SJCRH30 (cell line): ENCODE measurements at regions not wholly inside any gene's neighbourhood (a gene's known extent, or its start where the extent isn't known, plus 50 kb on each side); places are given as distances from the start of the nearest gene placed in this dataset.

Experiments used
- DNase-seq, 2 experiments: peaks; one replicate each; pipeline ENCODE4 v3.0.0-alpha.2; 2015 to 2020
- H3K27ac ChIP-seq: fragments of 250-450 bp; sonication (Bioruptor Pico); 2 replicates; pipeline ENCODE4 v1.5.1; 2020; ENCODE audit warnings: mild to moderate bottlenecking, moderate library complexity
- H3K27me3 ChIP-seq: fragments of 250-450 bp; sonication (Bioruptor Pico); 2 replicates; pipeline ENCODE4 v1.5.1; 2020; ENCODE audit warnings: mild to moderate bottlenecking, moderate library complexity
- H3K36me3 ChIP-seq: fragments of 250-450 bp; sonication (Bioruptor Pico); 2 replicates; pipeline ENCODE4 v1.5.1; 2020; ENCODE audit warnings: mild to moderate bottlenecking, moderate library complexity
- H3K4me1 ChIP-seq: fragments of 250-450 bp; sonication (Bioruptor Pico); 2 replicates; pipeline ENCODE4 v1.5.1; 2020; ENCODE audit warnings: mild to moderate bottlenecking, moderate library complexity
- H3K4me3 ChIP-seq: fragments of 250-450 bp; sonication (Bioruptor Pico); 2 replicates; pipeline ENCODE4 v1.5.1; 2020; ENCODE audit warnings: mild to moderate bottlenecking, moderate library complexity
- H3K9me3 ChIP-seq: fragments of 250-450 bp; sonication (Bioruptor Pico); replicated peaks from 2 replicates; pipeline ENCODE4 v1.5.1; 2020; ENCODE audit warnings: mild to moderate bottlenecking, moderate library complexity

DNA sequence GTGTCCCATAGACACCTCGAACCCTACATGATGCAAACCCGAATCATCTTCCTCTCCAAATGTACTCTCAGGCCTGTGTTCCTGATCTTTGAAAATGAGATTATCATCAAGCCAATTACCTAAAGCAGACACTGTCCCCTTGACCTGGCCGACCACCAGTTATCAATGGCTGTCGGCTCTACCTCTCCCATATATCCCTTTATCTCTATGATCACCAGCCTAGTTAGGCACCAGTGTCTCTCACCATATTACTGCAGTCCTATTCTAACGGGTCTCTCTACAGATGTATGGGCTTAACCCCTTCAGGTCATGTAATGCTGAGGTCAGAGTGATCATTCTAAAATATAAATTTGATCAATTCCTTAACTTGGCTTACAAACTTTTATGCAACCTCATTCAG, 234.9 kb upstream of the MARCKS start:
- Histone ChIP-seq H3K27me3 (no peaks in the 10 kb centered on the region), H3K27ac (no peak overlapping the region), H3K36me3 (no peaks in the 10 kb centered on the region), H3K4me1 (no peaks in the 10 kb centered on the region), H3K9me3 (no peaks in the 10 kb centered on the region), H3K4me3 (no peak overlapping the region)
- no peak for DNase-seq

DNA sequence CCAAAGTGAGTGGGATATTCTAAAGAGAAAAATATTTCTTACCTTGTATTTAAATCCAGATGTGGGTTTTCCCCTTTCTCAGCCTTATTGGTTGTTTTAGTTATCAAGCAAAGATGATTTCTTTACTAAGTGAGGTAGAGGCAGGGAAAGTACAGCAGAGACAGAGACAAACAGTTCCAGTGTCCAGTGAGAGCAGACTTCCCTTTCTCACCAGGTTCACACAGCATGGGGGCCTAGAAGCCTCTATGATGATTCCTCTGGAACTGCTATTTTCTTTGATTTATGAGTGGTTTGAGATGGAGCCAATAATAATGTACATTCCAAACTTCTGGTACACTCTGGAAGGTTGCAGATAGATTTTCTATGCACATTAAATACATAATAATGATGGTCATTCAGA, 234.0 kb upstream of the MARCKS start:
- H3K27me3 ChIP-seq: no peaks in the 10 kb centered on the region
- H3K36me3 ChIP-seq: no peaks in the 10 kb centered on the region
- H3K9me3 ChIP-seq: no peaks in the 10 kb centered on the region
- H3K27ac ChIP-seq: no peak overlapping the region
- no peak overlapping the region for H3K4me3 ChIP-seq
- DNase-seq: no peak
- no peaks in the 10 kb centered on the region for H3K4me1 ChIP-seq

DNA sequence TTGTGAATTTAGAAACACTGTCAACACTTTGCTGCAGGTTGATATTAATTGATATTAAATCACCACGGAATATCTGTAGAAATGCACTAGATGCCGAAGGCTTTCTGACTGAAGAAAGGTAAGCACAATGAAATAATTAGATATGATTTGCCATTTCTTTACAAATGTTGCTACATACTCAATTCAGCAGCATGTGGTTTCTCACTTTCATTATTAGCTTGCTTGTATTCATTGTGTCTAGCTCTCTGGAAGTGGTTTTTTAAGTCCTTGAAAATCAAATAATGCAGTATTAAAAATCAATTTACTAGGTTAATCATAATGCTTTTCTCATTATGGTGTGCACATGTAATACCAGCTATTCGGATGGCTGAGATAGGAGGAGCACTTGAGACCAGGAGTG, 231.3 kb upstream of the MARCKS start:
- no peaks in the 10 kb centered on the region for H3K27me3 ChIP-seq
- H3K36me3 ChIP-seq: no peaks in the 10 kb centered on the region
- no peaks in the 10 kb centered on the region for H3K9me3 ChIP-seq
- no peak overlapping the region for H3K27ac ChIP-seq
- H3K4me3 ChIP-seq: no peak overlapping the region
- no peak for DNase-seq
- H3K4me1 ChIP-seq: no peaks in the 10 kb centered on the region; the same call in 1 of the 2 replicates

DNA sequence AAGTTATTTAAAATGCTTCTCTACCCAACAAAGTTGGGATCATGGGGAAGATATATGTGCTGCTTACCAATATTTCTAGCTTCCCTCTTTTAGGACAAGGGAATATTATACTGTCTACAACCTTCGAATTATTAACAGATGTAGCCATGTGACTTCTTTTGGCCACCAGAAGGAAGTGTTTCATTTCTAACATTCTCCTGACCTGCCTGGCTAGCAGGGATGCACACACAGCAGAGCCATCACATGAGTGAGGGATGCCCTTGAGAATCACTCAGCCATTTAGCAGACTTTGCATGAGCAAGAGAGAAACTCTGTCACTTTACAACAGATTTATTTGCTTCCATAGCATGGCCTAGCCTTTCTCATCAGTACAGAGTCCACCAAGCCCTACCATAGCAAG, 230.7 kb upstream of the MARCKS start:
- DNase-seq: no peak
- H3K4me1 ChIP-seq: no peaks in the 10 kb centered on the region; the same call in 1 of the 2 replicates
- H3K36me3 ChIP-seq: no peaks in the 10 kb centered on the region
- H3K27me3 ChIP-seq: no peaks in the 10 kb centered on the region
- H3K9me3 ChIP-seq: no peaks in the 10 kb centered on the region
- no peak overlapping the region for H3K4me3 ChIP-seq
- H3K27ac ChIP-seq: no peak overlapping the region

DNA sequence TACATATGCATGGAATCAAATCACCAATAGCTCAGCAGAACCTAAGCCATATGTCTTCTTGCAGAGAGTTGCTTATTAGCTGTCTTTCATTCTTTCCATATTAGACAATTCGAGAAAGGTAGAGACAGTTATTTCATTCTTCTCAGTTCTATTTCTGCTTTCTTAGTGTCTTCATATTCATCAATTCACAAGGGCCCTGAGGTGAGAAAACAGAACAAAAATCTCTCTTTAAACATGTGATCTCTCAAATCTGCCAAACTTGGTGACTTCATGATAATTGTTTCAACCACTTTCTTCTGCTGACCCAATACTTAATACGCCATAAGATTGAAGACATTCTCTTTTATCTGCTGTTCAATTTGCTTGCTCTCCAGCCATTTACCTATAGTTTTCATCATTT, 229.7 kb upstream of the MARCKS start:
- no peak for DNase-seq
- H3K36me3 ChIP-seq: no peaks in the 10 kb centered on the region
- peaks cover 4% of the 10 kb centered on the region; the same call in 1 of the 2 replicates for H3K4me1 ChIP-seq
- H3K4me3 ChIP-seq: no peak overlapping the region
- H3K27me3 ChIP-seq: no peaks in the 10 kb centered on the region
- H3K27ac ChIP-seq: no peak overlapping the region
- no peaks in the 10 kb centered on the region for H3K9me3 ChIP-seq

DNA sequence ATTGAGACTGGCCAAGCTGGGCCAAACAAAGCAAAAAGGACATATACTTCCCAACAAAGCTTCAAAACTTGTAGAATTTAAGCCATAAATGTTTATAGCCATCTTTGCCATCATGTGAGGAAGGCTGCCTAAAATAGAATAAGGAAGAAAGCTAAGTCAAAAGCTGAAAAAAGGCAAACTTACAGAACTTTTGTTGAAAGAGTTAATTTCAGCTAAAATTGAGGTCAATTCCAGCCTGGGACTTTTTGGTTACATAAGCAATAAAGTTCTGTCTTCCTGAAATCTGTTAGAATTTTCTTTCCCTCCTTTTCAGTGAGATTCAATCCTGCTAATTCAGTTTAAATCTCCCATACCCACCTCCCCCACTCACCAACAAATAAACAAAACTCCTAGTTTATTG, 227.9 kb upstream of the MARCKS start:
- Histone ChIP-seq H3K4me1 (peaks cover 5% of the 10 kb centered on the region; the same call in 1 of the 2 replicates), H3K36me3 (no peaks in the 10 kb centered on the region), H3K27me3 (no peaks in the 10 kb centered on the region), H3K27ac (no peak overlapping the region), H3K9me3 (no peaks in the 10 kb centered on the region), H3K4me3 (no peak overlapping the region)
- DNase-seq: no peak

DNA sequence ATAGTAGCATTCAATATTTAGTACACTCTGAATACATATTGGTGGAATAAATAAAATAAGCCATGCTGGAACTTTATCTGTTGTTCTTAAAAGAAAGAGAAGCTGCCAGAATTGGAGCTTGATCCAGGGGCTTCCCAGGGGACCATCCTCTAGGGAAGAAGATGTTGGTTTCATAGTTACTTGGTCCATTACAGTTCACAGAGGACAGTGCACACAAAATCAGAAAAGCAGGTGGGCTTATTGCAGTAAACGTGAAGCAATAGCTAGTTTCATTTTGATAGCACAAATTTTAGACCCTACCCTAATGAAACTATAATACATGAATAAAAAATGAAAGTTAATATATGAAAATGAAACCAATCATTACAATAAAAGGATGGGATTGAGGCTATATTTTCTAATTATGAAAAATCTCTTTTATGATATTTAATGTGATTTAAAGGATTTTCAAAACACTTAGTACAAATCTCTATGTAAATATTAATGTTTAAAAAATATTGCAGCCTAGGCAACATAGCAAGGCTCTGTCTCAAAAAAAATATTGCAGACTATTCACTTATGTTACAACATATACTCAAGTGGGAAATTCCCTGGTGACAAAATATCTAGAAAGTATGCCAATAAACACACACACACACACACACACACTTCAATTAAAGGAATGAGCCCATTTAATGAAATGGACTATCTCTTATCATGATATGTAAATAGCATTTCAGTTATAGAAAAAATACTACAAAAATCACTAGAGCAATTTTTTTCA, 227.0 kb upstream of the MARCKS start:
- peaks cover 5% of the 10 kb centered on the region; the same call in 1 of the 2 replicates for H3K4me1 ChIP-seq
- H3K9me3 ChIP-seq: no peaks in the 10 kb centered on the region

DNA sequence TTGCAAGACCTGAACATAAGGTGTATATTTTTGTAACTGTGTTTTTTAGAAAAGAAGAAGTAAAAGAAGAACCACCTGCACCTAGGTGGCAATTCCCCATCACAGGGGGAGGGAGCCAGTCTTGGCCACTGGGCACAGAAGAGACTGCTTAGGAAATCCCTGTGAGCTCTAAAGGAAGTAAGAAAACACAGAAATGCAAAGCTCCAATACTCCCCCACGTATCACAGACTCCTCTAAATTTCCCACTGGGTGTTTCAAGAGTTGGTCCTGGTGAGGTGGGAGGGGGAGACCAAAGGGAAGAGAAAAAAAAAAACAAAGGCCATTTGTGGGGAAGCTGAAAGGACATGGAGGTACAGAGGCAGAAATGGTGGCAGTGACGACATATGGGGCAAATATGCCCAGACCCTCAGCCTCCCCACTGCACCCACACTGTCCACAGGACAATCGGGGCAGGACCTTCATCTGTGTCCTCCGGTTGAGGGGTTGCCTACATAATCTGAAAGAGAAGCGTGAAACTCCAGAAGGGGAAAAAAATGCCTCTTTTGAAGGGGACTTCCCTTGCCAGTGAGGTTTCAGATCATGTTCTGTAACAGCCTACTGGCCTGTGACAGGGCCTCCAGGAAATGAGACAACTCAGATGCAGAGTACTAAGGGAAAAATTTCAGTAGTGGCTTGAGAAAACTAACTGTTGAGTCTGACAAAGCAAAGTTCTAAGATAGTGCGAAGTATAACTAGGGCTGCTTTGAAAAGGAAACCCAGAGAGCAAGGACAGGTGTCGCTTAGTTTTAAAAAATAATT, 226.2 kb upstream of the MARCKS start:
- peaks cover 5% of the 10 kb centered on the region; the same call in 1 of the 2 replicates for H3K4me1 ChIP-seq

More for the DNA sequence above, 227.0 kb upstream of the MARCKS start:
- H3K36me3 ChIP-seq: no peaks in the 10 kb centered on the region
- DNase-seq: no peak
- no peak overlapping the region for H3K27ac ChIP-seq
- H3K4me3 ChIP-seq: no peak overlapping the region
- H3K27me3 ChIP-seq: no peaks in the 10 kb centered on the region

DNA sequence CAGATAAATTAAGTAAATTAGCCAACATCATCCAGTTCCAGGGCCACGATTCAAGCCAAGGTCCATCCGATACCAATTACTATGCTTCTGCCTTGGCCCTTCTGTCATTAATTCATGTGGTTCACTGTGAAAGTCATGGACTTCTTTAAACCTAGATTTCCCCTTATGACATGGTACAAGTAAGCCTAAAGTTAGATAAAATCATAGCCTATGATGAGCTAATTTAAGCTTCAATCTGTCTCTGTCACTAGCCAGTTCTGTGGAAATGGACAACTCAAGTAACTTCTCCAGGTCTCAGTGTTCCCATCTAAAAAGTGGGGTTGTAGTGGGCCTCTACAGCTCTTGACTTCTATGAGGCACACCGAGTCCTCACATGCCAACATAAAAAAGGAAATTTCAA, 225.5 kb upstream of the MARCKS start:
- H3K36me3 ChIP-seq: no peaks in the 10 kb centered on the region
- H3K27me3 ChIP-seq: no peaks in the 10 kb centered on the region
- DNase-seq: no peak
- peaks cover 5% of the 10 kb centered on the region; the same call in 1 of the 2 replicates for H3K4me1 ChIP-seq
- no peaks in the 10 kb centered on the region for H3K9me3 ChIP-seq
- no peak overlapping the region for H3K27ac ChIP-seq
- no peak overlapping the region for H3K4me3 ChIP-seq

More for the DNA sequence above, 226.2 kb upstream of the MARCKS start:
- DNase-seq: no peak
- Histone ChIP-seq H3K36me3 (no peaks in the 10 kb centered on the region), H3K27me3 (no peaks in the 10 kb centered on the region), H3K27ac (no peak overlapping the region), H3K9me3 (no peaks in the 10 kb centered on the region), H3K4me3 (no peak overlapping the region)

DNA sequence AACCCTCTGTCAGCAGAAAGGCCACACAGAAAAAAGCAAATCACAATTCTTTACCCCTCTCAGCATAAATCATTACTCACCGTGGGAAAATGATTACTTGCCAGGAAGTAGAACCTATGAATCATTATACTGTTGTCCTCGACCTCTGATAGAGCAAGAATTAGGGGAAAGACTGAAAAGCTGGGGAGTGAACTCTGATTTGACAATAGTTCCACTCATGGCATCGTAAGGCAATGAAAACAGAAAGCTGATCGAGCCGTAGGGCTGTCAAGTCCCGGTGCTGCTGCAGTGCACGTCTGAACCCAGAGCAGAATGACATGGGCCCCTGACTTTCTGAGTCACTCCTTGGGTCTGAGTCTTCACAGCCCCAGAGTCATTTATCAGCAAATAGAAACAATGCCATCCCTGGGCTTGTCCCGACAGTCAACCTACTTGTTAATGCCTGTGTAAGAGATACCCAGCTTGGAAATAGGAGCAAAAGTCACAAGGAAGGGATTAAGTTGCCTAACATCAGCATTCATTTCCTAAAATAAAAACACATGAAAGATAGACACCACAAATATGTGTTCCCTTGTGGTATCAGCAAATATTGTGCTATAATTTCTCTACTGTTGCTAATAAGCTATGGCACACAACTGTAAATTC, 224.8 kb upstream of the MARCKS start:
- Histone ChIP-seq H3K36me3 (no peaks in the 10 kb centered on the region), H3K4me1 (peaks cover 5% of the 10 kb centered on the region; the same call in 1 of the 2 replicates), H3K9me3 (no peaks in the 10 kb centered on the region), H3K27ac (no peak overlapping the region), H3K4me3 (no peak overlapping the region), H3K27me3 (no peaks in the 10 kb centered on the region)
- no peak for DNase-seq

DNA sequence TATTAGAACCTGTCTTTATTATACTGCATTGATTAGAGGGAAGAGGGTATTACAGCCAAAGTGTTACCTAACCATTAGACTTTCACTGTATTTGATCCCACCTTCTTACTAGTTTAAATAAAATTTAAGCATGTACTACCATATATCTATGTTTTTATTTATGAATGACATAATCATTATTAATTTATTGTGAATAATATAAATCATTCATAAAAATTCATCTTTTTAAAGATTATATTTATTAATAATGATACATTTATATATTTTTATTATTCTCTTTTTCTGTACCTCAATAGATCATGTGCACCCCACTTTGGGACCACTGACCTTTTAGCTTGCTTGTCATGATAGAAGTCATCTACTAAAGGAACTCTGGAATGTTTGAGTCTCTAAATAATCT, 223.5 kb upstream of the MARCKS start:
- Histone ChIP-seq H3K27me3 (no peaks in the 10 kb centered on the region), H3K9me3 (no peaks in the 10 kb centered on the region), H3K4me1 (peaks cover 5% of the 10 kb centered on the region; the same call in 1 of the 2 replicates), H3K36me3 (no peaks in the 10 kb centered on the region), H3K4me3 (no peak overlapping the region), H3K27ac (no peak overlapping the region)
- no peak for DNase-seq

DNA sequence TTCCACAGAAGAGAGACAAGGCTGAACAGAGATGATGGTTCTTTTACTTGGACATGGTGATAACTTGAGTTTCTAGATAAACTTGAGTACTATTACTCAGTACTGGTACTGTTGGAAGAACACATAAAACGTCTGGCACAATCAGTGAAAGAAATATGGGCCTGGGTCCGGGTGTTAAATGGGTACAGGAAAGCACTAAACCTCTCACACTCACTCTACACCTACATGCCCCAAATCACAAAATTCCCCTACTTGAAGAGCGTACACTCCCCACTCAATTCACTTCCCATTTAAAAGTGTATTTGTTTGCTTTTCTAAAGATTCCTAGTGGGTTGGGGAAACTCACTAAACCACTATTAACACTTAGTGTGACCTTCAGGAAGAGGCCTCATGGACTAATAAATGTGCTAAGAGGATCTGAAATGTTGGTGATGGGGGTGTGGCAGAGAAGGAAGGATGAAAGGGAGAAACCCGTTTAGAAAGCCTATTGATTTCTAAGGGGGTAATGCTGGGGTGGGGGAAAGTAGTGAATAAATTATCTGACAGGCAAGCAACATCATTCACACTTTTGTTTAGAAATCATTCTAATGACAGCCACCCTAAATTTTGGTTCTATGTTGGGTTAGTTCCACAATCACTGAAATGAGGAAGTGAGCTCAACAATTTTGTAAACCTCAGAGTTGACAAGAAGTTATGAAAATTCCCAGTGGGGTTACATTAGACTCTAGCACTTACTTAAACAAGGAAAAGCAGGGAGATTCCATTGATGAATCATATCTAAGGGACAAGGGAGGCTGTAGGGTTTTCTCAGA, 222.6 kb upstream of the MARCKS start:
- Histone ChIP-seq H3K4me1 (0 out of 2 replicates have a peak, but pooled peaks cover 5% of the 10 kb centered on the region), H3K27ac (no peak overlapping the region)
- DNase-seq: no peak

DNA sequence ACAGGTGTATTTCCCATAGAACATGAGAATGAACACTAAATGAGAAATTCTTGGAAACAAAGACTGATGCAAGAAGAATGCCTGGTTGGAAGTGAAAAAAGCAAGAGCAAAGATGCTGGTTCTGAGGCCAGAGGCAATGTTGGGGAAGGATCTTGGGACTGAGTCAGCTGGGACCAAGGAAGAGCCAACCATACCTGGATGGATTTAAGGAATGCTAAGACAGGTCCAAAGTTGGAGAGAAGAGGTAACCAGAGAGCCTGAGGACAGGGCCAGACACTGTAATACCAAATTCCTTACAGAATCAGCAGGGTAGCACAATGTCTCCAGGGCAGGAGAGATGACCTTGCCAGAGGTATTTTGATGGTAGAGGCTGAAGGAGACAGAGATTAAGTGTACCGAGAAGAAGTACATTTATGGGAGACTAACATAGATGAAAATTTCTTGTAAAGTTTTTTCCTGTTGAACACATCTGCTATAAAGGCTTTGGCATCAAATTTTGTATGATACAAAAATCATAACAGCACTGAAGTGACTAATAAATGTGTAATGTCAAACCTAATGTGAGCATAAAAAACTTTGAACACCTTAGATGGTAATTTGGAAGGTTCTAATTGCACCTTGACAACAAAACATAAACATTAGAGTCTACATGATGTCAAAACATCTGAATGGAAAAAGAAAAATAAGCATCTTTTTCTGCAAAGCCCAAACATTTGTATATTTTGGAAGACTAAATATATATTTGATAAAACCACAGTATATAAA, 221.7 kb upstream of the MARCKS start:
- Histone ChIP-seq H3K27ac (no peak overlapping the region), H3K4me1 (0 out of 2 replicates have a peak, but pooled peaks cover 5% of the 10 kb centered on the region), H3K9me3 (no peaks in the 10 kb centered on the region), H3K36me3 (no peaks in the 10 kb centered on the region), H3K4me3 (no peak overlapping the region), H3K27me3 (no peaks in the 10 kb centered on the region)
- no peak for DNase-seq

More for the DNA sequence above, 222.6 kb upstream of the MARCKS start:
- Histone ChIP-seq H3K4me3 (no peak overlapping the region), H3K27me3 (no peaks in the 10 kb centered on the region), H3K9me3 (no peaks in the 10 kb centered on the region), H3K36me3 (no peaks in the 10 kb centered on the region)
